ENCODE measurements at regions not wholly inside any gene's neighbourhood (a gene's known extent, or its start where the extent isn't known, plus 50 kb on each side); places are given as distances from the start of the nearest gene placed in this dataset.

DNA sequence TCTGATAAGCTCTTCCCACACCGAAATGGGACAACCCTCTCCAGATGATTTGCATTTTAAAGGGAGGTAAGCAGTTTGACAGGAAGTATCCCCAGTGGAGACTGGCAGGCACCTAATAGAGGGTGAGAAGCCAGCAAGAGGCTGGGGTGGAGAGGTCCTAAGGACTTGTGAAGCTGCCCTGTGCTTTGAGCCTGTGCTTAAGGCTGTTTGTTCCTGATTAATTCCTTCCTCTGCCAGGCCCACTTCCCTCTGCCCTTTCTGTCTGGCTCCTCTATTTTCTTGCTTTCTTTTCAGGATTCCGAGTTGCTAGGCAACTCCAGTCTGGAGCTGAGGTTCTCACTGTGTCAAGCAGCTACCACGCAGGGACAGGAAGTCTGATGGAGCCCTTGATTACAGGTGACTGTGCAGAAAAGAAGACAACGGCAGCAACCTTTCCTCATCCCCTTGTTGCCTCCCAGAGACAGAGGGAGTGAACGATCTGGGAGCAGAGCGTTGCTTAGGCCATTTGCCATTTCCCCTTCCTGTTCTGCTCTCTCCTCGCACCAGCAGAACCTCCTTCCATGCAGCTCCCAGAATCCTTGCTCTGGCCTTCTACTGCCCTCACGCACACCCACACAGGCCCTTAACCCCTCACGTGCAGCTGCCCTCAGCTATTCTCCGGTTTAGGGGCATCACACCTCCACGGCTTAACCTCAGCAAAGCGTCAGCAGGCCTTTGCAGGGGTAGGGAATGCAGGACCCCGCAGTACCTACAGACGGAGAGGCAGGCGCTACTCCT, 103.6 kb upstream of the CELF4 start:
- 72% methylated on average over 12 of the region's 15 CpGs for WGBS (ENCODE audit: insufficient coverage)
- no peaks in the 10 kb centered on the region for H3K4me1 ChIP-seq (ENCODE audit: control insufficient read depth in 1 of 2, extremely low read depth in 1 of 2, insufficient read depth in 2 of 2, low read length in 2 of 2)
- Mint-ChIP-seq H3K4me3 (no peak overlapping the region), H3K4me1 (no peaks in the 10 kb centered on the region), H3K27me3 (no peaks in the 10 kb centered on the region), H3K9me3 (peaks cover 0 to 7% (median 0%) of the 10 kb centered on the region in 3 donors), H3K36me3 (no peaks in the 10 kb centered on the region), H3K27ac (no peak overlapping the region)
- CTCF ChIA-PET = no interaction called here
- ATAC-seq (replicated peaks in 1 of 4) (no peak), DNase-seq (no peak)
- H3K27me3 ChIP-seq (replicated peaks in 1 of 2; ENCODE audit: control insufficient read depth in 2 of 2, extremely low read depth in 1 of 2, insufficient read depth in 2 of 2, low read length in 1 of 2) = no peaks in the 10 kb centered on the region
- POLR2A ChIA-PET = no interaction called here
- H3K27ac ChIP-seq (ENCODE audit: low read length) = no peak overlapping the region
- no peak overlapping the region for H3K4me3 ChIP-seq (ENCODE audit: control insufficient read depth in 1 of 2, extremely low read depth in 1 of 2, low read length in 1 of 2)
- no peaks in the 10 kb centered on the region for H3K9me3 ChIP-seq
- H3K36me3 ChIP-seq (ENCODE audit: control insufficient read depth in 2 of 2, extremely low read depth in 1 of 2, insufficient read depth in 1 of 2, low read length in 1 of 2) = no peaks in the 10 kb centered on the region

DNA sequence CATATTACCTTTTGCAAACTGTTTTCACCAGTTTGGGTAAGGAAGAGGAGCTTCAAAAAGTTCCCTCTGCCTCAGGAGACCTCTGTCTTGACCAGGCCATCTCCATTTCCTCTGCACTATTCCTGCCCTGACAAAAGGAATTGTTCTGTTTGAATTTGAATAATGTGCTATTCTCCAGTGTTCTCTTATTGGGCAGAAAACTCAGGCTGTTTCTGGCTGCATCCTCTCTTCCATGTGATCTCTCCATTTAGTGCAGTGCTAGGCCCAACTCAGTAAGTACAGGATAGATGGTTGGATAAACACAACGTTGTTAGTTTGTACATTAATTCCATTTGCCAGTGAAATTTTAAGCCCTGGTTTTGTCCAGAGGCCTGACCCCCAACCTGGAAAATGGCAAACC, 102.2 kb upstream of the CELF4 start:
- no peak for ATAC-seq (replicated peaks in 1 of 4)
- Mint-ChIP-seq H3K9me3 (peaks cover 0 to 7% (median 0%) of the 10 kb centered on the region in 3 donors), H3K36me3 (no peaks in the 10 kb centered on the region), H3K4me3 (no peak overlapping the region), H3K27ac (no peak overlapping the region), H3K27me3 (no peaks in the 10 kb centered on the region), H3K4me1 (no peaks in the 10 kb centered on the region)
- POLR2A ChIA-PET = no interaction called here
- Histone ChIP-seq H3K4me3 (ENCODE audit: control insufficient read depth in 1 of 2, extremely low read depth in 1 of 2, low read length in 1 of 2) (no peak overlapping the region), H3K27ac (ENCODE audit: low read length) (no peak overlapping the region), H3K4me1 (ENCODE audit: control insufficient read depth in 1 of 2, extremely low read depth in 1 of 2, insufficient read depth in 2 of 2, low read length in 2 of 2) (no peaks in the 10 kb centered on the region), H3K36me3 (ENCODE audit: control insufficient read depth in 2 of 2, extremely low read depth in 1 of 2, insufficient read depth in 1 of 2, low read length in 1 of 2) (no peaks in the 10 kb centered on the region), H3K9me3 (no peaks in the 10 kb centered on the region), H3K27me3 (replicated peaks in 1 of 2; ENCODE audit: control insufficient read depth in 2 of 2, extremely low read depth in 1 of 2, insufficient read depth in 2 of 2, low read length in 1 of 2) (no peaks in the 10 kb centered on the region)
- CTCF ChIA-PET = no interaction called here
- DNase-seq = no peak
- WGBS (ENCODE audit: insufficient coverage) = 83% methylated on average over 1 of the region's 1 CpG

DNA sequence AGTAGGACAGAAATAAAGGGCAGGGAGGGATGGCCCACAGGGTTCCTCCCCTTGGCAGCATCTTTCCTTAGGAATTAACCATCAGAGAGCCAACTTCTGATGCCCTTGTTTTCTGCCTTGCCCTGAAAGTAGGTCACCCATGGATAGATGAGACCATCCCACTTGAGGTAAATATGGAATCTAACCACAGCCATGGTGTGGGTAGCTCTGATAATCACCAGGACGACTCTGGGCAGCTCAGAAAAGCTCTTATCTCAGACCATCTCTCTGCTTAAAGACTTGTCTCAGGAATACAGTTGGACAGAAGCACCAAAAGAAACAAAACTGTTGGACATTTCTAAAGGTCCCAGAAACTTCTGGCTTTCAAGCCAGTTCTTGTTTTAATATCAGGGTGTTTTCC, 101.4 kb upstream of the CELF4 start:
- DNase-seq = no peak
- 29% methylated on average over 1 of the region's 1 CpG for WGBS (ENCODE audit: insufficient coverage)
- H3K27me3 Mint-ChIP-seq = no peaks in the 10 kb centered on the region
- Histone ChIP-seq H3K27ac (ENCODE audit: low read length) (no peak overlapping the region), H3K9me3 (no peaks in the 10 kb centered on the region), H3K4me1 (ENCODE audit: control insufficient read depth in 1 of 2, extremely low read depth in 1 of 2, insufficient read depth in 2 of 2, low read length in 2 of 2) (no peaks in the 10 kb centered on the region), H3K4me3 (ENCODE audit: control insufficient read depth in 1 of 2, extremely low read depth in 1 of 2, low read length in 1 of 2) (no peak overlapping the region), H3K36me3 (ENCODE audit: control insufficient read depth in 2 of 2, extremely low read depth in 1 of 2, insufficient read depth in 1 of 2, low read length in 1 of 2) (no peaks in the 10 kb centered on the region), H3K27me3 (replicated peaks in 1 of 2; ENCODE audit: control insufficient read depth in 2 of 2, extremely low read depth in 1 of 2, insufficient read depth in 2 of 2, low read length in 1 of 2) (no peaks in the 10 kb centered on the region)
- POLR2A ChIA-PET = no interaction called here
- no peaks in the 10 kb centered on the region for H3K36me3 Mint-ChIP-seq
- H3K9me3 Mint-ChIP-seq = peaks cover 0 to 7% (median 0%) of the 10 kb centered on the region in 3 donors
- H3K4me1 Mint-ChIP-seq = no peaks in the 10 kb centered on the region
- CTCF ChIA-PET = no interaction called here
- ATAC-seq (replicated peaks in 1 of 4) = no peak
- H3K27ac Mint-ChIP-seq = no peak overlapping the region
- no peak overlapping the region for H3K4me3 Mint-ChIP-seq

DNA sequence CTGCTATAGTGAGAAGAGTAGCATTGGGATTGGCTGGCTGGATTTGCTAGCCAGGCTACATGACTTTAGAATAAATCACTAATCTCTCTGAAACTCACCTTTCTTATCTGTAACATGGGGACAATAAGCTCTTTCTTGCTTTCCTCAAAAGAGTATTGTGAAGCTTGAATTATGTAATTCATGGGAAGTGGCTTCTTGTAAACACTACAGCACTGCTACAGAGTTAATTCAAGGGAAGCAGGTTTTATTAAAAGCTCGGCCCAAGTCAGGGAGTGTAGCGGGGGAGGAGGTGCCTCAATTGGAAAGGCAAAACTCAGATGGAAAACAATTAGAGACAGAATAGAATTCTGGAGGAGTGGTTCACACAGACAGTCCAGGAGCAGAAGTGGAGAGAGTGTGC, 100.9 kb upstream of the CELF4 start:
- 93% methylated on average over 2 of the region's 2 CpGs for WGBS (ENCODE audit: insufficient coverage)
- H3K9me3 ChIP-seq = no peaks in the 10 kb centered on the region

DNA sequence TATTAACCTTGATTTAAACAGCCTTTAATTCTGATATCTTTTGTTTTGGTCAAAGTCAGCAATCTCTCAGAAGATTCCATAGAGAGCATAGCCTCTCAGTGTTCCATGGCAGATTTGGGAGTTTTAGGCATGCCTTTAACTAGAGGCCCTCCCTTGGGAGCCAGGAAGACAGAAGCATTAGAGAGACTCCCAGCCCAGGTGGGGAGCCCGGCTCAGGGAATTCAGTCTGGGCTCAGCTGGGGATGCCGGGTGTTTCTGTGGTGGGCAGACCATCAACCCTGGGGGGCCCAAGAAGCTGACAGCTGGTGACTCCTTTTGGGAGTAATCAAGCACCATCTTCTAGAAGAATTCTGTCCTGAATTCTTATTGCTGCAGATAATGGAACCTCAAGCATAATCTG, 99.7 kb upstream of the CELF4 start:
- peaks cover 0 to 7% (median 0%) of the 10 kb centered on the region in 3 donors for H3K9me3 Mint-ChIP-seq
- Histone ChIP-seq H3K4me1 (ENCODE audit: control insufficient read depth in 1 of 2, extremely low read depth in 1 of 2, insufficient read depth in 2 of 2, low read length in 2 of 2) (no peaks in the 10 kb centered on the region), H3K4me3 (ENCODE audit: control insufficient read depth in 1 of 2, extremely low read depth in 1 of 2, low read length in 1 of 2) (no peak overlapping the region), H3K9me3 (no peaks in the 10 kb centered on the region), H3K27ac (ENCODE audit: low read length) (no peak overlapping the region), H3K27me3 (replicated peaks in 1 of 2; ENCODE audit: control insufficient read depth in 2 of 2, extremely low read depth in 1 of 2, insufficient read depth in 2 of 2, low read length in 1 of 2) (no peaks in the 10 kb centered on the region), H3K36me3 (ENCODE audit: control insufficient read depth in 2 of 2, extremely low read depth in 1 of 2, insufficient read depth in 1 of 2, low read length in 1 of 2) (no peaks in the 10 kb centered on the region)
- H3K27me3 Mint-ChIP-seq = no peaks in the 10 kb centered on the region
- no peak overlapping the region for H3K4me3 Mint-ChIP-seq
- WGBS (ENCODE audit: insufficient coverage) = 83% methylated on average over 2 of the region's 2 CpGs
- no peaks in the 10 kb centered on the region for H3K36me3 Mint-ChIP-seq
- H3K4me1 Mint-ChIP-seq = no peaks in the 10 kb centered on the region
- no peak overlapping the region for H3K27ac Mint-ChIP-seq
- DNase-seq (no peak), ATAC-seq (replicated peaks in 1 of 4) (no peak)
- ChIA-PET CTCF (no interaction called here), POLR2A (no interaction called here)

More for the DNA sequence above, 100.9 kb upstream of the CELF4 start:
- no peaks in the 10 kb centered on the region for H3K36me3 ChIP-seq (ENCODE audit: control insufficient read depth in 2 of 2, extremely low read depth in 1 of 2, insufficient read depth in 1 of 2, low read length in 1 of 2)
- Mint-ChIP-seq H3K4me1 (no peaks in the 10 kb centered on the region), H3K4me3 (no peak overlapping the region), H3K36me3 (no peaks in the 10 kb centered on the region), H3K9me3 (peaks cover 0 to 7% (median 0%) of the 10 kb centered on the region in 3 donors), H3K27ac (no peak overlapping the region), H3K27me3 (no peaks in the 10 kb centered on the region)
- ChIA-PET CTCF (interaction anchor here in 1 of 2 donors (0.5 kb wide), 1 partner anchor 247 kb away, joined by 4 read pairs; no protein-coding TSS in a partner anchor), POLR2A (no interaction called here)
- DNase-seq (no peak), ATAC-seq (replicated peaks in 1 of 4) (no peak)
- no peaks in the 10 kb centered on the region for H3K4me1 ChIP-seq (ENCODE audit: control insufficient read depth in 1 of 2, extremely low read depth in 1 of 2, insufficient read depth in 2 of 2, low read length in 2 of 2)
- H3K27ac ChIP-seq (ENCODE audit: low read length) = no peak overlapping the region
- no peaks in the 10 kb centered on the region for H3K27me3 ChIP-seq (replicated peaks in 1 of 2; ENCODE audit: control insufficient read depth in 2 of 2, extremely low read depth in 1 of 2, insufficient read depth in 2 of 2, low read length in 1 of 2)
- H3K4me3 ChIP-seq (ENCODE audit: control insufficient read depth in 1 of 2, extremely low read depth in 1 of 2, low read length in 1 of 2) = no peak overlapping the region

DNA sequence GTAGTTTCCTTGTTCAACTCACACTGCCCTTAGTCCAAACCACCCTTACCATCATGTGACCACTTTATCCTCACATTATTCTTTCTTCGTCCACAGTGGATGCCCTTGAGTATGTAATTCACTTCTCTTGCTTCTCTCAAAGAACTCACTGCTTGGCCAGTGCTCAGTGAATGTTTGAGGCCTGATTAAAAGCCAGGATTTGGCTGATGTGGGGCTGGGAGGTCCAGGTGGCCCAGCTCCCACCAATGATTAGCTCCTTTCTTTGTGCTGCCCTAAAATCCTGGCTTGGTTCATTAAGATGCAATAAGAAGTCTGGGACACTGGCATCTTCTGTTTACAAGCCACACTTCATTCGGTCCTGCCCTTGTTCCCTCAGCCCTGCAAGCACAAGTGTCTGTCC, 97.8 kb upstream of the CELF4 start:
- ChIA-PET CTCF (no interaction called here), POLR2A (no interaction called here)
- H3K27me3 Mint-ChIP-seq = no peaks in the 10 kb centered on the region
- H3K9me3 Mint-ChIP-seq = peaks cover 0 to 7% (median 0%) of the 10 kb centered on the region in 3 donors
- Histone ChIP-seq H3K27me3 (replicated peaks in 1 of 2; ENCODE audit: control insufficient read depth in 2 of 2, extremely low read depth in 1 of 2, insufficient read depth in 2 of 2, low read length in 1 of 2) (no peaks in the 10 kb centered on the region), H3K27ac (ENCODE audit: low read length) (no peak overlapping the region), H3K4me1 (ENCODE audit: control insufficient read depth in 1 of 2, extremely low read depth in 1 of 2, insufficient read depth in 2 of 2, low read length in 2 of 2) (no peaks in the 10 kb centered on the region), H3K36me3 (ENCODE audit: control insufficient read depth in 2 of 2, extremely low read depth in 1 of 2, insufficient read depth in 1 of 2, low read length in 1 of 2) (no peaks in the 10 kb centered on the region), H3K4me3 (ENCODE audit: control insufficient read depth in 1 of 2, extremely low read depth in 1 of 2, low read length in 1 of 2) (no peak overlapping the region), H3K9me3 (no peaks in the 10 kb centered on the region)
- no peaks in the 10 kb centered on the region for H3K36me3 Mint-ChIP-seq
- no peaks in the 10 kb centered on the region for H3K4me1 Mint-ChIP-seq
- DNase-seq (no peak), ATAC-seq (replicated peaks in 1 of 4) (no peak)
- no peak overlapping the region for H3K27ac Mint-ChIP-seq
- H3K4me3 Mint-ChIP-seq = no peak overlapping the region
- no CpG with 5 or more reads among the region's 2 CpGs for WGBS (ENCODE audit: insufficient coverage)

All from T-cell (primary cell).